ENCODE measurements at regions not wholly inside any gene's neighbourhood (a gene's known extent, or its start where the extent isn't known, plus 50 kb on each side); places are given as distances from the start of the nearest gene placed in this dataset.

- TF ChIP-seq POLR2AphosphoS5 (IDR thresholded peaks at IDR 0.05) (no peak), POLR2A (IDR thresholded peaks at IDR 0.05) (no peak)
Observed at GRCh38 chr2:67808112-67808511, 254.7 kb downstream of the C1D start.

Measured in transverse colon (tissue), 3 donors.